A549 (cell line): ENCODE measurements at regions not wholly inside any gene's neighbourhood (a gene's known extent, or its start where the extent isn't known, plus 50 kb on each side); places are given as distances from the start of the nearest gene placed in this dataset.

Experiments used
- CEBPB ChIP-seq, 2 experiments: fragments of >200 bp in 1 of 2; sonication (Bioruptor Twin) in 1 of 2; formaldehyde crosslinking in 1 of 2; IDR thresholded peaks; 2 replicates each; pipeline ENCODE4 v1.6.1; 2012 to 2016
- E2F6 ChIP-seq: IDR thresholded peaks from 2 replicates; pipeline ENCODE4 v1.6.1; 2012; ENCODE audit warnings: low read depth, borderline replicate concordance
- EP300 ChIP-seq, 2 experiments: fragments of >200 bp; sonication (Bioruptor Twin); formaldehyde crosslinking; IDR thresholded peaks; 2 replicates in 1 of 2; 3 replicates in 1 of 2; pipeline ENCODE4 v1.6.1; 2016 to 2017
- ESRRA ChIP-seq: fragments of 150-350 bp; IDR thresholded peaks from 2 replicates; pipeline ENCODE4 v1.6.1; 2014; ENCODE audit warnings: mild to moderate bottlenecking, low read length, borderline replicate concordance
- FOSL2 ChIP-seq, 2 experiments: fragments of 450-650 bp in 1 of 2; fragments of >200 bp in 1 of 2; sonication (Bioruptor Twin) in 1 of 2; formaldehyde crosslinking; IDR thresholded peaks; 2 replicates each; pipeline versions ENCODE4 v1.5.0 to v1.6.1; 2016 to 2020; ENCODE audit warnings: mild to moderate bottlenecking in 1 of 2, moderate library complexity in 1 of 2
- MAFK ChIP-seq: fragments of 450-650 bp; IDR thresholded peaks from 2 replicates; pipeline ENCODE4 v1.6.1; 2014; ENCODE audit not compliant: partially characterized antibody
- MYC ChIP-seq: IDR thresholded peaks from 2 replicates; pipeline ENCODE4 v1.6.1; 2012; ENCODE audit warnings: mild to moderate bottlenecking, inconsistent platforms, low read length, improper control_type of control experiment, borderline replicate concordance
- PHF8 ChIP-seq: fragments of 200-600 bp; sonication (generic); IDR thresholded peaks from 2 replicates; pipeline ENCODE4 v1.6.1; 2016; ENCODE audit warnings: low read depth, mild to moderate bottlenecking, antibody characterized with exemption, moderate library complexity, borderline replicate concordance
- POLR2A ChIP-seq: IDR thresholded peaks from 2 replicates; pipeline ENCODE4 v1.6.1; 2012; ENCODE audit warnings: mild to moderate bottlenecking, low read length
- POLR2AphosphoS2 ChIP-seq: conservative IDR thresholded peaks from 2 replicates; pipeline ENCODE4 v1.6.1; 2012; ENCODE audit warnings: low read length, improper control_type of control experiment, inconsistent platforms
- RFX5 ChIP-seq: fragments of 450-650 bp; IDR thresholded peaks from 2 replicates; pipeline ENCODE4 v1.7.1; 2014; ENCODE audit warnings: antibody characterized with exemption, mild to moderate bottlenecking, moderate library complexity
- SREBF2 ChIP-seq: fragments of 450-650 bp; IDR thresholded peaks from 2 replicates; pipeline ENCODE4 v1.6.1; 2014; ENCODE audit warnings: mild to moderate bottlenecking, moderate library complexity
- TF ChIP-seq, protein P1 (sequence below): fragments of >200 bp; sonication (Bioruptor Twin); formaldehyde crosslinking; IDR thresholded peaks from 3 replicates; pipeline ENCODE4 v1.5.1; 2016
- TF ChIP-seq, protein P2 (sequence below): IDR thresholded peaks from 2 replicates; pipeline ENCODE4 v1.6.1; 2012

- TF ChIP-seq FOSL2 (IDR thresholded peaks at IDR 0.05) (no peak), FOSL2 (CRISPR knock-in tag; IDR thresholded peaks at IDR 0.05) (no peak), MYC (no peak), POLR2A (no peak), E2F6 (no peak), RFX5 (no peak), PHF8 (no peak), POLR2AphosphoS2 (no peak), CEBPB (IDR thresholded peaks at IDR 0.05) (no peak), EP300 (IDR thresholded peaks at IDR 0.05) (no peak), ESRRA (no peak), SREBF2 (no peak), MAFK (no peak)
- TF ChIP-seq, protein P1, sequence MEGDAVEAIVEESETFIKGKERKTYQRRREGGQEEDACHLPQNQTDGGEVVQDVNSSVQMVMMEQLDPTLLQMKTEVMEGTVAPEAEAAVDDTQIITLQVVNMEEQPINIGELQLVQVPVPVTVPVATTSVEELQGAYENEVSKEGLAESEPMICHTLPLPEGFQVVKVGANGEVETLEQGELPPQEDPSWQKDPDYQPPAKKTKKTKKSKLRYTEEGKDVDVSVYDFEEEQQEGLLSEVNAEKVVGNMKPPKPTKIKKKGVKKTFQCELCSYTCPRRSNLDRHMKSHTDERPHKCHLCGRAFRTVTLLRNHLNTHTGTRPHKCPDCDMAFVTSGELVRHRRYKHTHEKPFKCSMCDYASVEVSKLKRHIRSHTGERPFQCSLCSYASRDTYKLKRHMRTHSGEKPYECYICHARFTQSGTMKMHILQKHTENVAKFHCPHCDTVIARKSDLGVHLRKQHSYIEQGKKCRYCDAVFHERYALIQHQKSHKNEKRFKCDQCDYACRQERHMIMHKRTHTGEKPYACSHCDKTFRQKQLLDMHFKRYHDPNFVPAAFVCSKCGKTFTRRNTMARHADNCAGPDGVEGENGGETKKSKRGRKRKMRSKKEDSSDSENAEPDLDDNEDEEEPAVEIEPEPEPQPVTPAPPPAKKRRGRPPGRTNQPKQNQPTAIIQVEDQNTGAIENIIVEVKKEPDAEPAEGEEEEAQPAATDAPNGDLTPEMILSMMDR: no peak
- TF ChIP-seq, protein P2, sequence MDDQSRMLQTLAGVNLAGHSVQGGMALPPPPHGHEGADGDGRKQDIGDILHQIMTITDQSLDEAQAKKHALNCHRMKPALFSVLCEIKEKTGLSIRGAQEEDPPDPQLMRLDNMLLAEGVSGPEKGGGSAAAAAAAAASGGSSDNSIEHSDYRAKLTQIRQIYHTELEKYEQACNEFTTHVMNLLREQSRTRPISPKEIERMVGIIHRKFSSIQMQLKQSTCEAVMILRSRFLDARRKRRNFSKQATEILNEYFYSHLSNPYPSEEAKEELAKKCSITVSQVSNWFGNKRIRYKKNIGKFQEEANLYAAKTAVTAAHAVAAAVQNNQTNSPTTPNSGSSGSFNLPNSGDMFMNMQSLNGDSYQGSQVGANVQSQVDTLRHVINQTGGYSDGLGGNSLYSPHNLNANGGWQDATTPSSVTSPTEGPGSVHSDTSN: no peak
These were observed 132.9 kb upstream of the IFNE start for GRCh38 chr9:21615018-21615417.
